ENCODE measurements at regions not wholly inside any gene's neighbourhood (a gene's known extent, or its start where the extent isn't known, plus 50 kb on each side); places are given as distances from the start of the nearest gene placed in this dataset.

DNA sequence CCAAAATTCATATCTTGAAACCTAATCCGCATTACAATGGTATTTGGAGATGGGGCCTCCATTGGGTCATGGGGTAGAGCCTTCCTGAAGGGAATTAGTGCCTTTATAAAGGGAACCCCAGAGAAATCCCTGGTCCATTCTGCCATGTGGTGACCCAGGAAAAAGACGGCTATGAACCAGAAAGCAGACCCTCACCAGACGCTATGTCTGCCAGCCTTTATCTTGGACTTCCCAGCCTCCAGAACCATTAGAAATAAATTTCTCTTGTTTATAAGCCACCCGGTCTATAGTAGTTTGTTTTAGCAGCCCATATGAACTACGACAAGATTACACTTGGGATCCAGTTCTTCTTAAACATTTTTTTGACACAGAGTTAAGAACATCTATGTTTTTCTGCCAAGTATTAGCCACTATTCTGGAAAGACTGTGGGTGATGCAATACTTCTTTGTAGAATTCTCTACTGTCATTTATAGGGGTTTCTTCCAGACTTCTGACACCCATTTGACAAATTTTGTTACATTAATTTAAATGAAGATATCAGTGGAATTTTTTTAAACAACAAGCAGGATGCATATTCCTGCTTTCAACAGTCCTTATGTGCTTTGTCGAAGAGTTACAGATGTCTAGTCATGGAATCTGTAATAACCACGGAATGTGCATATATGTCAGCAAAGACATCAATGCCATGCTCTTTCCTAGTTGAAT, 572.4 kb downstream of the NR2F1-AS1 start:
- no peak for DNase-seq (ENCODE audit: low read depth in 2 of 3, low spot score in 1 of 3)

DNA sequence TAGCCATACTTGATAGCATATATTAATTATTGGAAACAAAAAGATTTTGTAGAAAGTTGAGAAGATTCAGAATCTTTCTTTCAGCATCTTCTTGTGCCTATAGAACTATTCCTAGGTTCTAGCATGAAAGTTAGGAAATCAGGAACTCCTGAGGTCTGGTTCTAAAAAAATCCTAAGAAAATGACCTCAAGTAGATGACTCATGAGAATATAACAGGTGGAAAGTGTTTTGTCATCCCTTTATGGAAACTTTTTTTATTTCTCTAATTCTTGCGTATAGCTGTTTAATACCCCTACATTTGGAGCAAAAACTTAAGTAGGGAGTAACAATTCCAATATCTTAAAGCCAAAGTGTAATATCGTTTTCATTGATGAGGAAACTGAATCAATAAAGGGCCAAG, 574.1 kb downstream of the NR2F1-AS1 start:
- DNase-seq (ENCODE audit: low read depth in 2 of 3, low spot score in 1 of 3) = no peak

DNA sequence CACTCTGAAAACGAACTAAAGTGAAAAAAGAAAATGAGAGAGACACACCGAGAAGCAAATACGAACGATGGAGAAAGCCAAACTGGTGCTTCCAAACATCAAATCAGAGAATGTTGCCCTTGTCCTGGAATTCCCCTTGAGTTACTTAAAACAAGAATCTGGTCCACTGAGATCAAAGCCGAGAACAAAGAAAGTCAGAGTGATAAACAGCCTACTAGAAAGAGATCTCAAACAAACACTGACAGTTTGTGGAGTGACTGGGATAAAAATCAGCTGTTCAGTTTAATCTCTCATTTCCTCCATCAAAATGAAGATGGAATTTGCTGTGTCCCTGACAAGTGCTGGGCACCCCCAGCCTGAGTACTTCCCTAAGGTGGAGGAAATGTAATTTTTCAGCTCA, 582.6 kb downstream of the NR2F1-AS1 start:
- DNase-seq (ENCODE audit: low read depth in 2 of 3, low spot score in 1 of 3) = no peak

DNA sequence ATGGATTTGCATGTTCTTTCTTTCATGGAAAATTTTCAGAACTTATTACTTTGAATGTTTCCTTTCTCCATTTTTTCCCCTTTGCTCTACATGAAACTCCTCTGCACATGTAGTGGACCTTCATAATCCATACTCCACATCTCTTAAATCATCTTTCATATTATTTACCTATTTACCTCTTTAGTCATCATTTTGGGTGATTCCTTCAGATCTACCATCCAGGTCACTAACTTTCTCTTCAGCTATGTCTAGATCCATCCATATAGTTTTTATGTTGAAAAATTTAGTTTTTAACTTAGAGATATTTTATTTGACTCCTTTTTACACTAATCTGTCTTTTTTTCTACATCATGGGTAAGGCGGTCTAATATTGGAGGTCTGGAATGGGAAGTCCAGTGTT, 586.6 kb downstream of the NR2F1-AS1 start:
- DNase-seq (ENCODE audit: low read depth in 2 of 3, low spot score in 1 of 3) = no peak

DNA sequence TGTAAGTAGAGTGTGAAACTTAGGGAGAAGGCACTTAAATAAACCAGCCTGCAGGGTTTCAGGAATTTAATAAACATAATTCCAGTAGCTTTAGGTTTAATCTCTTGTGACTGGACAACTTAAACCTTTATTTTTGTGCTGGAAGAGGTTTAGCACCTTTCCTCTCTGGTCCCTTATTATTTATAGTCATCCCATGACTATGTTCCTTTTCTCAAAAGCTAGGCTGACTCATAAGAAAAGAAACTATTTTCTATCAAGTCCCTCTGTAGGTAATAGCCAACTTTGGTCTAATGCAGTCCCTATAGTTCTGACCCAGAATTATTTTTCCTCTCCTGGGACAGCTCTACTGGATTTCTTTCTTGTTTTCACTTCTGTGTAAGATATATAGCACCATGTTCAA, 588.9 kb downstream of the NR2F1-AS1 start:
- no peak for DNase-seq (ENCODE audit: low read depth in 2 of 3, low spot score in 1 of 3)

DNA sequence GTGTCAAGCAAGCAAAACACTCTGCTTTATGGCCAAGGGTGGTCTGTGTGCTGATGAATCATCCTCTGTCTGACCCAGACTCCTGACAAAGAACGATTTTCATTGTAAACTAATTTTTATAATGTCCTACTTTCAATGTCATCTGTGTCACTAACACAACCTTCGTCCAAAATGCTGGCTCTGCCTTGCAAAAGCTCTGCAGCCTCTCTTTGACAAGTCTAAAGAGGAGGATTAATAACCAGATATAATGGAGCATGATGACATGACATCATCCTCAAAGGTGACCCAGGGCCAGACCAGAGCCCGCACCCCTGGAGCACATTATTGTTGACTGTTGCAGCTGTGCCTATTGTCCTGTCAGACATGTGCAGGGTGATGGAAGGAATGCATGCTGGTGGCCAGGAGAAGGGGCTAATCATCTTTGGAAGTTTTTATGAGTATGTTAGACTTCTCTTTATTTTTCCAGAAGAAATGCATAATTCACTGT, 589.4 kb downstream of the NR2F1-AS1 start:
- no peak for DNase-seq (ENCODE audit: low read depth in 2 of 3, low spot score in 1 of 3)

DNA sequence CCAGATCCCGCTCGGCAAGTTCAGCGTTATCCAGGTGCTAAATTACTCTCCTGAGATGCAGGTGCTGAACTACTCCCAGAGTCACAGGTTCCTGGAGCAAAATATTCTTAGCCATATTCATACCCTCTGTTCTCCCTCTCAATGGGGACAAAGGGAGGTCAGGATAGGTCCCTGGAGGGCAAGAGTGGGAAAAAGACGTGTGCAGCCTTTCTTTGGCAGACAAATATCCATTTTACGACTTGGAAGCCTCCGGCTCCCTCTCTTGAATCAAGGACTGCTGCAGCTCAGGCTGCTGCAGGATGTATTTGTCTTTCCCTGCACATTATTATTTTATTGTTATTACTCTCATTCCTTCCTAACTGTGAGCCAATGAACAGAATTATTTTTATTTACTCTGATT, 590.2 kb downstream of the NR2F1-AS1 start:
- no peak for DNase-seq (ENCODE audit: low read depth in 2 of 3, low spot score in 1 of 3)

DNA sequence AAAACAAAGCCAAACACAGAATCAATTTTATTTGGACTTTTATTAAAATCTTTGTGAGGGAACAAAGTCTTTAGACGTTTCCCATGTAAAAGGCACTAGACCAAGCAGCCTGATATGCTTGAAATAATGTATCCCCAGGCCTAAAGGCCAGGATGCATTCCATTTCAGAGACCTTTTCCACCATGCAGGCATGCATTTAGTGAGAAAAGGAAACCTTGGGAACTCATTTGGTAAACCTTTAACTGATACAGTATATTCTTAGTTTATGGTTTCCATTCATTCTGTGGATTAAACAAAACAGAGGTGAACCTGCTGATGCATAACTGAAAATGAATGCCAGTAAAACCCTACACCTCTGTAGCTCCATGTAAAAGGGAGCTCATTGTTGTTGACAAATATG, 600.0 kb downstream of the NR2F1-AS1 start:
- DNase-seq (ENCODE audit: low read depth in 2 of 3, low spot score in 1 of 3) = no peak

DNA sequence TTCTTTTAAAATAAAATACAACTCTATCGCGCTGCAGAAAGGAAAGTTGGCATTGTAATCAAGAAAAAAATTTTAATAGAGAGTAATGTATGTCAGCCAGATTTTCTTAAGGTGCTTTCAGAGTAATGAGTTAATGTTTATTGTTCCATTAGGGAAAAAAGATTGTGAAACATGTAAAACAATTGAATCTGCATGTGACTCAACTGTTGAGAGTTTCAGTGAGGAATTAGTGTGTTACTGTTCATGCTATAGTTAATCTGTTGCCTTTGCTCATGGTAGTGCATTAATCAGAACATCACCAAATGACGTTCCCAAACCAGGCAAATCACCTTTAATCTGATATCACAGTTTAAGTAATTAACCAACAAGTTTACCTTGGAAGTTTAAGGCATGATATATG, 600.5 kb downstream of the NR2F1-AS1 start:
- no peak for DNase-seq (ENCODE audit: low read depth in 2 of 3, low spot score in 1 of 3)

DNA sequence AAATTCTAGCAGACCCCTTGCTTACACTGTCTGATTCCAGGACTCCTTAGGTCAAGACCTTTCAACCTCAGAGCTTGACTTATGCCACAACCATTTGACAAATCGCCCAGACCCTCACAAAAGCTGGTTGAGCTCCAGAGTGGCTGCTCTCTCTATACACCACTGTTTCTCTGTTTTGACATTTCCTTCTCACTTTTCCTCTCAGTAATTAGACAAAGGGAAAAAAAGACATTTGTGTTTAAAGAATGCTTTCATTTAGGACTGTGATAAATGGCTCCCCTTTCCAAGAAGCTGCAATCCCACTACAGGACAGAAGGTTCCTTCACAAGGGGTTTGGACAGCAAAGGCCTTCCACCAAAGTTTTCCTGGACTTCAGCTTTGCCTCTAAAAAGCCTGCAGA, 601.3 kb downstream of the NR2F1-AS1 start:
- DNase-seq (ENCODE audit: low read depth in 2 of 3, low spot score in 1 of 3) = no peak

DNA sequence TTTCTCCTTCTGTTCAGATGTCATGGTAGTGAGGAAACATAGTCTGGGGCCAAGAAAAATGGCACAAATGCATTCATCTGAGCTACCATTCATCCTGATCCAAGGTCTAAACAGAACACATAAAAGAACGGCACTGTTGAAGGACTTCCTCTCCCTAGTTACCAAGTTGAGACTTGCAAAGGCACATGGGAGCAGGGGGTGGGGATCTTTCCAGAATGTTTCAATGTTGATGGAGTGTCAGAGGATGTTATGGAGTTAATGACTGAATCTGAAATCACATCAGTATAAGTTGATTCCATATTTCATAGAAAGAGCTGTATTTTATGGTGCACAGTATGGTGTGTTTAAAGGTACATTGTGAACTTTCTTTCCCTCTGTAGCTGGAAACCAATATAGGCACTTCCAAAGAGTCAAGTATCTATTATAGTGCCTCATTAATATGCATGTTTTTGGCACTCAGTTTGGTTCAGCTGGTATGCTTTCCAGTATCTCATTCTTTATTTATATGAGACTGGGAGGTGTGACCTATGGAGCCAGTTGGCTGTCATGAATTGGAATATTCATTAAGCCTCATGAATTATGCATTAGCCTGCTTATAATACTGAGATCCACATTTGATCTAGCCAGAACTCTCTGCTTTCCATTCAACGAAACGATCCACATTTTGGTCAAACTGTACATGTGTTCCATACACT, 603.0 kb downstream of the NR2F1-AS1 start:
- DNase-seq (ENCODE audit: low read depth in 2 of 3, low spot score in 1 of 3) = no peak

DNA sequence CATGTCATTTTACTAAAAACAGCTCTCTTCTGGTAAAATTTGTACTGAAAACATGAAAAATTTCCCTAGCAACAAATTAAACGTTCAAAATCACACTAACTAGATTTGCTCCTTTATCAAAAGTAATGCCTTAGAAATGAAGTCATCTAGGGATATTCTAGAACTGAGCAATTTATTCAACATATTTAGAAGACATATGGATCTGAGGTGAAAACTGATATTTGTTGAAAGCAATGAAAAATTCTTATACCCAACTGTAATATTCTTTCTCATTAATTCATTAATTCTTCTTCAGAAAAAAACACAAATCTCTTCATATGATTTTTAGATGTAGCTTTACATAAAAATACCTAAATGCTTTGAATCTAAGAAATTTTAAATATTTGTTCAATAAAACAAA, 604.9 kb downstream of the NR2F1-AS1 start:
- no peak for DNase-seq (ENCODE audit: low read depth in 2 of 3, low spot score in 1 of 3)

DNA sequence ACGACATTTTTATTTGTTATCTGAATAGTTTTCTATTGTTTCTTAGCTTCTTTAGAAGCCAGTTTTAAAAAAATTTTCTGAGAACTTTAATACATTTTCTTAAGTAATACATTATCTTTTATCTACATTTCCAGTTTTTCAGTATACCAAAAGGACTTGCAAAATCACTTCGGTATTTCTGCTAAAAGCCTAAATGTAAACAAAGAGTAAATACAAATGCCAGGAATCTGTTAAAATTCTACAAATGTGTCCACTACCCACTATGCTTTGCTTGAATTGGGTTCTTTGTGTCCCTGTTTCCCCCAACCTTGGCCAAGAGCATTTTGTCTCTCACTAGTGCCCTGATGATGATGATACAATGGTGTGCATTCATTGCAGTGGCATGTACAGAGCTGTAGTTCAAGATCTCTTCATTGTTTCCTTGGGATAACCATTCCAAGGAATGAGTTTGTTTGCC, 611.2 kb downstream of the NR2F1-AS1 start:
- no peak for DNase-seq (ENCODE audit: low read depth in 2 of 3, low spot score in 1 of 3)

DNA sequence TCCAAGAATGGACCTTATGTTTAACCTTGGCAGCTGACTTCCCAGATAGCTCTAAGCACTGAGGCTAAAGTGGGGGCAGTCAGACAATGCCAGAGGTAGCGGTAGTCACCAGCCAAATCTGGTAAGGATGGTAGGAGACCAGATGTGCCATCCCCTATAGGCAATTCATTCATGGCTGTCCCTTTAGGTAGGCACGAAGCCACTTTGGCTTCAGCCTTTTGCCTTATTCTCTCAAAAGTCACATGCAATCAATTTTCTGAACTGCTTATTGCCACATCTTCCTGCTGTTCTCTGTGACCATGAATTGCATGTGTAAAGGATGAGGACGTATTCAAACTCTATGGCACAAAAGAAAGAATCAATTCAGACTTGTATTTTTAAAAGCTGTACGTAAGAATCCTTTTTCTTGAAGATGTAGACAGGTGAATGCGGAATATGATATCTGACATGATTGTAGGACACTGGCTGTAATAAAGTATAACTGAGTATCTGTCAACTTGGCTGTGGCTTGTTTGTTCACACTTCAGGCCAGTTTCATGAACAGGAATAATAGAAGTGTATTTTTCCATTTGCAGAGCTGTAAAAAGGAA, 611.7 kb downstream of the NR2F1-AS1 start:
- no peak for DNase-seq (ENCODE audit: low read depth in 2 of 3, low spot score in 1 of 3)

DNA sequence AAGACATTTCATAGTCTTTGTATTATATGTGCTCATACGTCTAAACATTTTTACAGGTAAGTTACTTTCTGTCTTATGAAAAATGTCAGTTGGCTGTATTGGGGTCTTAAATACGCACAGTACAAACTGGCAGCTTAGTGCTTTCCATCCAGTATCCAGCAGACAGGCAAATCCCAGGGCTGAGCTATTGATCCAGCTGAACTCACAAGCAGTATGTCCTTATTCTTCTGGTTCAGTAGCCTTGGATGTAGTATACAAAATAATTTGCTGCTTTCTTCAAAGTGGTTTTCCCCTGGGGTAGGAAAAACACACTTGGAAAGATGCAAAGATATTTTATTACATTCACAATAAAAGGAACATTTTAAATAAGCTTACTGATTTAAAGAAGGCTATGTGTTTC, 617.2 kb downstream of the NR2F1-AS1 start:
- DNase-seq (ENCODE audit: low read depth in 2 of 3, low spot score in 1 of 3) = no peak

DNA sequence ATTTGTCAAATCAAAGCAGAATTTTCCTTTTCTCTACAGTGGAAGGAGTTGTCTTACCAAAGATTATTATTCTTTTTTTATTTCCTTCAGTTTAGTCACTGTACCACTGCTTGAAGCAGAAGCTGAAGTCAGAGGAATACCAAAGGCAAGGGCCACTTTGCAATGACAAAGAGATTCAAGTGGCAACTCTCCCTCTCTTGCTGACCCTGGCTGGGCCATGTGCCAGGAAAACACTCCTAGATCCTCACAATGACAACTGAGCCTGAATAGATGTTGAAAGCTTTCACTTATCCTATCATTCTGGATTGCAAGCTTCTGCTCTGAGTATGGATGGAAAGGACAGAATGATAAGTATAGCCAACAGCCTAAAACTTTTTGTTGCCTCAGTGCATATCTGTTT, 618.3 kb downstream of the NR2F1-AS1 start:
- DNase-seq (ENCODE audit: low read depth in 2 of 3, low spot score in 1 of 3) = no peak

DNA sequence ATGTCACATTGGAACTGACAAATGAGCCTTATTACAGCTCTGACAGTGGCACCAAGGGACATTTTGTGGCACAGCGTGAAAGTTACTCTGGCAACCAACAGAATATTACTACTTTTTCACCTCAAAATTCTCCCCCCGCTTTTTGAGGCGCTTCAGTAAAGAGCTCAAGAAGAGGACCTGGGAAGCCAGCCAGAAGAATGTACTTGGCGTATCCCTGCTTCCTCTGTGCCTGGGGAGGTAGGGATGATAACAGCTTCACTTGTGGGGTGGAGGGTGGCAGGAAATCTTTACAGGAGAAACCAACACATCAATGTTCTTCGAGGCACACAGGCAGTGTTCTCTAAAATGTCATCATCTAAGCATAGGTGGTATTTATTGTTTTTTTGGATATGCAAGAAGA, 624.1 kb downstream of the NR2F1-AS1 start:
- no peak for DNase-seq (ENCODE audit: low read depth in 2 of 3, low spot score in 1 of 3)

DNA sequence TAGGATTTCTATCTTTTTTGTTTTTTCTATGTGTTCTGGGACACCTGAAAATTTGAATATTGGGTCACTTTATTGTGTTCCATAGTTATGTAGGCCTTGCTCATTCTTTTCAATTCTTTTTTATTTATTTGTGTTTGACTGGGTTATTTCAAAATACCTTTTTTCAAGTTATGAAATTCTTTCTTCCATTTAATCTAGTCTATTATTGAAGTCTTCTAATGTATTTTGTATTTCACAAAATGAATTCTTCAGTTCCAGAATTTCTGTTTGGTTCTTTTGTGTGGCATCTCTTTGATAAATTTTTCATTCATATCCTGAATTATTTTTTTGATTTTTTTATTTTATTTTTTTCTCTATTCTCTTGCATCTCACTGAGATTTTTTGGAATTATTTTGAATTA, 628.8 kb downstream of the NR2F1-AS1 start:
- no peak for DNase-seq (ENCODE audit: low read depth in 2 of 3, low spot score in 1 of 3)

DNA sequence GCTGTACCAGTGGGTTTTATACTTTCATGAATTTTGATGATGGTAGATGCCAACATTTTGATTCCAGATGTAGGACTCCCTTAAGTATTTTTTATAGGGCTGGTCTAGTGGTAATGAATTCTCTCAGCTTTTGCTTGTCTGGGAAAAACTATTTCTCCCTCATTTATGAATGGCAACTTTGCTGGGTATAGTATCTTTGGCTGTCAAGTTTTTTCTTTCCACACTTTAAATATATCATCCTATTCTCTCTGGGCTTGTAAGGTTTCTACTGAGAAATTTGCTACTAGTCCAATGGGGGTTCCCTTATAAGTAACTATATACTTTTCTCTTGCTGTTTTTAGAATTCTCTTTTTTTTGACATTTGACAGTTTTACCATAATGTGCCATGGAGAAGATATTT, 629.3 kb downstream of the NR2F1-AS1 start:
- DNase-seq (ENCODE audit: low read depth in 2 of 3, low spot score in 1 of 3) = no peak

DNA sequence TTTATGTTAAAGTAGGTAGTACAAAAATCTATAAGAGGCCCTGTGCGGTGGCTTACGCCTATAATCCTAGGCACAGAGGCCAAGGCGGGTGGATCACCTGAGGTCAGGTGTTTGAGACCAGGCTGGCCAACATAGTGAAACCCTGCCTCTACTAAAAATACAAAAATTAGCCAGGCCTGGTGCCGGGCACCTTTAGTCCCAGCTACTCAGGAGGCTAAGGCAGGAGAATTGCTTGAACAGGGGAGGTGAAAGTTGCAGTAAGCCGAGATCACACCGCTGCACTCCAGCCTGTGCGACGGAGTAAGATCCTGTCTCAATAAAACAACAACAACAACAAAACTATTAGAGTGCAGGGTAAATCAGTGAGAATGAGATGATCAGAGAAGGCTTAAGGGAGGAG, 634.5 kb downstream of the NR2F1-AS1 start:
- no peak for DNase-seq (ENCODE audit: low read depth in 2 of 3, low spot score in 1 of 3)

DNA sequence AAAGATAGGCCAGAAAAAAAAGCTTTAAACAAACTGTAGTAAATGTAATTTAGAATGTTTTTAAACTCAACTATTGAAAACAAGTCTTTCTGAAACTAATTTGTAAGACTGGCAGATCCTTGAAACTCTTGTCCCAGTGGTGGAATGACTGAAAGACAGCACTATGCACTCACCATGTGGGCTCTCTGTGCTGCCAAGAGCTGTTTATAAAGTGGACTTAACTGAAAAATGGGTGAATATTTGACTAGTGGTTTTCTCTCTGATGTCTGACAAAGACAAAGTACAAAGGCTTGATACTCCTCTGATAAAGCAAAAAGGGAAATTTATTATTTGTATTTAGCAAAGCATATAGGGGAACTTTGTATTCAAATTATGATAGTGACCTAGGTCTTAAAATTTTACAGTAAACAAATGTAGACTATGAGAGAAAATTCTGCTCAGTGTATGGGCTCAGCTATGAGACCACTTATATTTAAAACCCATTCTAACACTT, 635.4 kb downstream of the NR2F1-AS1 start:
- no peak for DNase-seq (ENCODE audit: low read depth in 2 of 3, low spot score in 1 of 3)

DNA sequence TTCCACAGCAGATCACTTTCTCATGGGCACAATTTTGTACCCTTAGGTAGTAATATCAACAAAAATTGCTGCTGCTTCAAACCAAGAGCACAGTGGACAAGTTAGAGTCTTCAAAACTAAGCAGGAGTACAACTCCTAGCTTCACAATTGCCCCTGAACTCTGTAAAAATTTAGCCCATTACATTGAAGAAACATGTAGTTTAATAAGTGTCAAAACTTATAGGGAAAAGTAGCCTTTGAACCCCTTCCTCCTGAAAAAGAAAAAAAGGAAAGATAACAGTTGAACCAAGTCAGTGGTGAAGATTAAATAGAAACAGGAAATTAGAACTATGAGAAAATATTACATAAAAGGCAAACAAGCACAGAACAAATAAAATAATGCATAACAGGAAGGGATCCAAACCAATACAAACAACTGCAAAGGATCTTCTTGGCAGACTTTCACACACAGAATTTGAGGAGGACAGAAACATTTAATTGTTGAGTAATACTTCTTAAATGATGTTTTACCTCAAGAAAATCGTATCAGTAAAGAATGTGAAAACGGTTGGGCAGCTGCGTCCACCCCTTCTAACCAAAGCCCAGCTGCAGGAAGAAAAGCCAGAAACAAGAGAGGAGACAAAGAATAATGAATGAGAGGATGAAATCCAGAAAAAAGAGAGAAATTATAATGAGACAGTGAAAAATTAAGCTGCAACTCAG, 636.0 kb downstream of the NR2F1-AS1 start:
- DNase-seq (ENCODE audit: low read depth in 2 of 3, low spot score in 1 of 3) = no peak

All from stimulated activated CD4-positive, alpha-beta T cell treated with anti-CD3 and anti-CD28 coated beads, Interleukin-12 subunit alpha, Interleukin-12 subunit beta, amount 100 ng/mL, for 48 hours (primary cell).